Lower lobe of right lung (tissue), 2 donors: ENCODE measurements at regions not wholly inside any gene's neighbourhood (a gene's known extent, or its start where the extent isn't known, plus 50 kb on each side); places are given as distances from the start of the nearest gene placed in this dataset.

ENCODE experiments used
- ATAC-seq, 2 donors: fragments of 200-7000 bp; cut with Tn5 transposase; one replicate each; pipeline ENCODE4 v1.9.1; 2020 to 2022; ENCODE audit warnings: mild to moderate bottlenecking in 2 of 2, moderate library complexity in 2 of 2
- DNase-seq: peaks from one replicate; pipeline ENCODE4 v3.0.0-alpha.2; 2020
- H3K27ac ChIP-seq: fragments of 200-600 bp; one replicate; pipeline ENCODE4 v1.8.0; 2022
- H3K27me3 ChIP-seq: fragments of 200-600 bp; one replicate; pipeline ENCODE4 v1.8.0; 2022; ENCODE audit warnings: low read depth
- H3K36me3 ChIP-seq: fragments of 200-600 bp; one replicate; pipeline ENCODE4 v1.8.0; 2022; ENCODE audit warnings: mild to moderate bottlenecking
- H3K4me1 ChIP-seq: fragments of 200-600 bp; one replicate; pipeline ENCODE4 v1.8.0; 2022
- H3K4me3 ChIP-seq: fragments of 200-600 bp; one replicate; pipeline ENCODE4 v1.8.0; 2022; ENCODE audit warnings: mild to moderate bottlenecking
- H3K9me3 ChIP-seq: fragments of 200-600 bp; one replicate; pipeline ENCODE4 v1.8.0; 2022
- CTCF ChIP-seq: fragments of 200-600 bp; IDR thresholded peaks from one replicate; pipeline ENCODE4 v1.8.0; 2022; ENCODE audit warnings: antibody characterized with exemption, mild to moderate bottlenecking
- intact Hi-C: fragments of 100-400 bp; cut with DNase I; formaldehyde crosslinking; loops from one replicate; pipeline ENCODE4 v1.11.0; 2022
- donor health status: DM: no; HTN: yes; CAD: no; lungs with severe emphysema.

- no peak for TF ChIP-seq CTCF
- Histone ChIP-seq H3K4me1 (no peaks in the 10 kb centered on the region), H3K9me3 (no peaks in the 10 kb centered on the region), H3K36me3 (no peaks in the 10 kb centered on the region), H3K27me3 (no peaks in the 10 kb centered on the region), H3K27ac (no peak overlapping the region), H3K4me3 (no peak overlapping the region)
- no peak for ATAC-seq
- DNase-seq, result no peak
- intact Hi-C loops, result no loop called here
These were observed 476.9 kb upstream of the CDH5 start for GRCh38 chr16:65889533-65889966.

GRCh38 chr16:65888201-65888600 is 478.3 kb upstream of the CDH5 start:
- no peaks in the 10 kb centered on the region for H3K4me1 ChIP-seq
- H3K36me3 ChIP-seq, result no peaks in the 10 kb centered on the region
- intact Hi-C loops, result no loop called here
- DNase-seq, result no peak
- no peak for ATAC-seq
- TF ChIP-seq CTCF, result no peak
- H3K9me3 ChIP-seq, result no peaks in the 10 kb centered on the region
- no peaks in the 10 kb centered on the region for H3K27me3 ChIP-seq
- H3K4me3 ChIP-seq, result no peak overlapping the region
- no peak overlapping the region for H3K27ac ChIP-seq

GRCh38 chr16:65884018-65884417 is 482.5 kb upstream of the CDH5 start:
- intact Hi-C loops, result no loop called here
- H3K27me3 ChIP-seq, result no peaks in the 10 kb centered on the region
- H3K27ac ChIP-seq, result no peak overlapping the region
- no peaks in the 10 kb centered on the region for H3K4me1 ChIP-seq
- no peaks in the 10 kb centered on the region for H3K36me3 ChIP-seq
- H3K4me3 ChIP-seq, result no peak overlapping the region
- ATAC-seq (no peak), DNase-seq (no peak)
- no peaks in the 10 kb centered on the region for H3K9me3 ChIP-seq
- no peak for TF ChIP-seq CTCF

GRCh38 chr16:65878347-65878746 is 488.1 kb upstream of the CDH5 start:
- Histone ChIP-seq H3K27ac (no peak overlapping the region), H3K27me3 (no peaks in the 10 kb centered on the region), H3K9me3 (no peaks in the 10 kb centered on the region), H3K36me3 (no peaks in the 10 kb centered on the region), H3K4me3 (no peak overlapping the region), H3K4me1 (no peaks in the 10 kb centered on the region)
- ATAC-seq (no peak), DNase-seq (no peak)
- intact Hi-C loops, result no loop called here
- TF ChIP-seq CTCF, result no peak

GRCh38 chr16:65876624-65877023 is 489.9 kb upstream of the CDH5 start:
- DNase-seq (no peak), ATAC-seq (no peak)
- intact Hi-C loops, result no loop called here
- H3K4me3 ChIP-seq, result no peak overlapping the region
- H3K9me3 ChIP-seq, result no peaks in the 10 kb centered on the region
- H3K27me3 ChIP-seq, result no peaks in the 10 kb centered on the region
- TF ChIP-seq CTCF, result no peak
- H3K36me3 ChIP-seq, result no peaks in the 10 kb centered on the region
- H3K4me1 ChIP-seq, result no peaks in the 10 kb centered on the region
- H3K27ac ChIP-seq, result no peak overlapping the region

GRCh38 chr16:65876056-65876408 is 490.5 kb upstream of the CDH5 start:
- ATAC-seq, result no peak
- Histone ChIP-seq H3K36me3 (no peaks in the 10 kb centered on the region), H3K9me3 (no peaks in the 10 kb centered on the region), H3K4me1 (no peaks in the 10 kb centered on the region), H3K27me3 (no peaks in the 10 kb centered on the region), H3K4me3 (no peak overlapping the region), H3K27ac (no peak overlapping the region)
- TF ChIP-seq CTCF, result no peak
- DNase-seq, result no peak
- intact Hi-C loops, result no loop called here
